Activated B cell treated with CpG ODN at 0.5 μM for 24 hours (primary cell): ENCODE measurements at regions not wholly inside any gene's neighbourhood (a gene's known extent, or its start where the extent isn't known, plus 50 kb on each side); places are given as distances from the start of the nearest gene placed in this dataset.

Experiments used
- ATAC-seq: fragments of 200-7000 bp; cut with Tn5 transposase; one replicate; pipeline ENCODE4 v1.10.0; 2021; ENCODE audit warnings: low read depth, mild to moderate bottlenecking, moderate library complexity
- CTCF ChIA-PET: fragments of 350-600 bp; sonication (Branson Sonifier 250); formaldehyde crosslinking; loops from one replicate; lab custom pipeline; 2021; ENCODE audit warnings: antibody characterized with exemption; lab: Charles Lee
- POLR2A ChIA-PET: fragments of 350-600 bp; sonication (Branson Sonifier 250); formaldehyde crosslinking; loops from one replicate; lab custom pipeline; 2021; ENCODE audit warnings: antibody characterized with exemption; lab: Charles Lee
- DNase-seq: peaks from one replicate; pipeline ENCODE4 v3.0.0; 2022
- H3K27ac Mint-ChIP-seq: one replicate; pipeline ENCODE4 v1.8.0; 2020; ENCODE audit warnings: mixed read lengths
- H3K27me3 Mint-ChIP-seq: one replicate; pipeline ENCODE4 v1.8.0; 2021; ENCODE audit warnings: mixed read lengths
- H3K36me3 Mint-ChIP-seq: one replicate; pipeline ENCODE4 v1.8.0; 2021; ENCODE audit warnings: low read depth, mixed read lengths
- H3K4me1 Mint-ChIP-seq: one replicate; pipeline ENCODE4 v1.8.0; 2021; ENCODE audit warnings: mixed read lengths
- H3K4me3 Mint-ChIP-seq: one replicate; pipeline ENCODE4 v1.8.0; 2020; ENCODE audit warnings: mild to moderate bottlenecking, mixed read lengths
- H3K9me3 Mint-ChIP-seq: one replicate; pipeline ENCODE4 v1.8.0; 2020; ENCODE audit warnings: mixed read lengths
- CTCF ChIP-seq: fragments of 200-600 bp; IDR thresholded peaks from one replicate; pipeline ENCODE4 v1.8.0; 2022; ENCODE audit warnings: antibody characterized with exemption, mild to moderate bottlenecking
- intact Hi-C: fragments of 100-400 bp; cut with micrococcal nuclease; formaldehyde crosslinking; loops from one replicate; pipeline ENCODE4 v1.15.1; 2024

DNA sequence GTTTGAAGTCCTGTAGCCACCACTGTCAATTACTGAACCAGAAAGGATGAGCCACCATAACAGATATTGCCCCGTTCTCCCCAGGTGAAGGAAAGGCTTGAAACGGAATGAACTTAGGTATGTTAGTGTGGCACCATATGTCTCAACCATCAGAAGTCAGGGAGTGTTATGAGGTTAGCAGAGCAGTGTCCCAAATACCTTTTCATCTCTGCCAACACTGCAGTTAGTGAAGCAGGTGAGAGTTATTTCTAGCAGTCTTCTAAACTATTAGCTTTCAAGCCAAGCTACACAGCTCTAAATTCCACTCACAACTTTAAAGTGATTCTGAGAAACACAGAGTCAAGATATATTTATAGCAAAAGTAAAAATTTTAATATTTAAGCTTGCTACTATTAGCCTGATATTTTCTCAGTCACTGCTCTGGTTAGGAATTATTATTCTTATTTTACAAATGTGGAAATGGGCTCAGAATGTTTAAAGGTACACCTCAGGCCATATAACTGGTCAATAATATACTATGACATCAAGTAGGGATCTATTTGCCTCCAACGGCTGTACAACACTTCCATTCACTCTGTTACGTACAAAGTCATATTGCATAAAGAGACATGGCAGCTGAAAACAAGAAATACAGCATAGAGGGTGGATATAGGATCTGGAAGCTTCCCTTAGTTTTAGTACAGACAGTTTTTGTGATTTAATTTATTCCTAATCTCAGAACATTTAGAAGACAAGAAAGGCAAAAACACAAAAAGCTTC, 1527.1 kb upstream of the PRR20A start:
- ChIA-PET CTCF (no interaction called here), POLR2A (no interaction called here)
- Mint-ChIP-seq H3K9me3 (peaks cover 8% of the 10 kb centered on the region), H3K36me3 (no peaks in the 10 kb centered on the region), H3K4me1 (no peaks in the 10 kb centered on the region), H3K4me3 (no peak overlapping the region), H3K27me3 (no peaks in the 10 kb centered on the region), H3K27ac (no peak overlapping the region)
- DNase-seq = no peak
- intact Hi-C loops = no loop called here
- TF ChIP-seq CTCF = no peak
- no peak for ATAC-seq

GRCh38 chr13:55615081-55615480, 1525.6 kb upstream of the PRR20A start:
- POLR2A ChIA-PET = no interaction called here
- H3K27ac Mint-ChIP-seq = no peak overlapping the region

GRCh38 chr13:55617241-55617640, 1523.5 kb upstream of the PRR20A start:
- Mint-ChIP-seq H3K36me3 (no peaks in the 10 kb centered on the region), H3K9me3 (peaks cover 10% of the 10 kb centered on the region), H3K27ac (no peak overlapping the region), H3K27me3 (no peaks in the 10 kb centered on the region), H3K4me3 (no peak overlapping the region), H3K4me1 (no peaks in the 10 kb centered on the region)
- ChIA-PET CTCF (no interaction called here), POLR2A (no interaction called here)
- TF ChIP-seq CTCF = no peak
- intact Hi-C loops = no loop called here
- ATAC-seq (no peak), DNase-seq (no peak)

More at GRCh38 chr13:55615081-55615480, 1525.6 kb upstream of the PRR20A start:
- DNase-seq = no peak
- Mint-ChIP-seq H3K4me1 (no peaks in the 10 kb centered on the region), H3K9me3 (peaks cover 6% of the 10 kb centered on the region), H3K36me3 (no peaks in the 10 kb centered on the region), H3K4me3 (no peak overlapping the region), H3K27me3 (no peaks in the 10 kb centered on the region)
- no peak for ATAC-seq
- intact Hi-C loops = no loop called here
- CTCF ChIA-PET = no interaction called here
- no peak for TF ChIP-seq CTCF

DNA sequence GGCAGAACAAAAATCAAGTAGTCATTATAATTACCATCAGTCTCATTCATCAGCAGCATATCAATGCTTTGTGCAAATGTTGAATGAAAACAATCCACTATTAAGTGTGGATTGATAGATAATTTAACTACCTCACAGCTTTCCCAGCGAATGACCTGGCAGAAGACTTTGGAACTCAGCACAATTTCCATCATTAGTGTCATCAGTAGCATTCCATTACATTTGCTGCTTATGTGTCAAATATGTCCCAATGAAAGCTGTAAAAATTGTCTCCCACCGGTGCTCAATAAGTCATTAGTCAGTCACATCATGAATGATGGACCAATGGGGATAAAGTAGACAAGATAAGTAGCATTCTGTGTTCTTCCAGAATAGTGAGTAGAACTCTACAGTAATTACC, 1513.5 kb upstream of the PRR20A start:
- Mint-ChIP-seq H3K4me1 (no peaks in the 10 kb centered on the region), H3K27ac (no peak overlapping the region), H3K4me3 (no peak overlapping the region), H3K36me3 (no peaks in the 10 kb centered on the region), H3K9me3 (peaks cover 11% of the 10 kb centered on the region), H3K27me3 (no peaks in the 10 kb centered on the region)
- ChIA-PET CTCF (no interaction called here), POLR2A (no interaction called here)
- intact Hi-C loops = no loop called here
- TF ChIP-seq CTCF = no peak
- DNase-seq (no peak), ATAC-seq (no peak)

GRCh38 chr13:55632402-55632801, 1508.3 kb upstream of the PRR20A start:
- intact Hi-C loops = no loop called here
- Mint-ChIP-seq H3K27ac (no peak overlapping the region), H3K36me3 (no peaks in the 10 kb centered on the region), H3K9me3 (peaks cover 18% of the 10 kb centered on the region), H3K27me3 (no peaks in the 10 kb centered on the region), H3K4me1 (no peaks in the 10 kb centered on the region), H3K4me3 (no peak overlapping the region)
- ChIA-PET POLR2A (no interaction called here), CTCF (no interaction called here)
- no peak for TF ChIP-seq CTCF
- ATAC-seq (no peak), DNase-seq (no peak)
